ENCODE measurements at regions not wholly inside any gene's neighbourhood (a gene's known extent, or its start where the extent isn't known, plus 50 kb on each side); places are given as distances from the start of the nearest gene placed in this dataset.

DNA sequence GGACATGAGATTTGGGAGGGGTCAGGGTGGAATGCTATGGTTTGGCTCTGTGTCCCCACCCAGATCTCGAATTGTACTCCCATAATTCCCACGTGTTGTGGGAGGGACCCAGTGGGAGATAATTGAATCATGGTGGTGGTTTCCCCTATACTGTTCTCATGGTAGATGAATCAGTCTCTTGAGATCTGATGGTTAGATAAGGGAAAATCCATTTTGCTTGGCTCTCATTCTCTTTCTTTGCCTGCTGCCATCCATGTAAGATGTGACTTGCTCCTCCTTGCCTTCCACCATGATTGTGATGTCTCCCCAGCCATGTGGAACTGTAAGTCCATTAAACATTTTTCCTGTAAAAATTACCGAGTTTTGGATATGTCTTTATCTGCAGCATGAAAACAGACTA is 80.9 kb upstream of the GALNT5 start:
- TF ChIP-seq CEBPB (IDR thresholded peaks at IDR 0.05; ENCODE audit: borderline replicate concordance in 1 of 2, low read depth in 2 of 2, low read length in 2 of 2) (no peak), SMARCA5 (IDR thresholded peaks at IDR 0.05) (no peak), SRF (IDR thresholded peaks at IDR 0.05; ENCODE audit: low read depth in 2 of 2, low read length in 2 of 2) (no peak), KAT2A (conservative IDR thresholded peaks at IDR 0.05; ENCODE audit: control insufficient read depth, low read depth, low read length) (no peak), SIX5 (IDR thresholded peaks at IDR 0.05; ENCODE audit: low read depth, low read length, severe bottlenecking) (no peak)
- DNase-seq (ENCODE audit: low read depth, low spot score) (no peak), ATAC-seq (no peak), FAIRE-seq (no peak)
- Histone ChIP-seq H3K27me3 (replicated peaks in 1 of 2; ENCODE audit: control insufficient read depth in 2 of 2, insufficient read depth in 2 of 2, low read length in 1 of 2) (no peaks in the 10 kb centered on the region; a peak in 1 of 4 replicates), H3K9me3 (replicated peaks; ENCODE audit: control insufficient read depth, insufficient read depth, low read length) (no peaks in the 10 kb centered on the region), H3K4me2 (ENCODE audit: control insufficient read depth, insufficient read depth) (no peak overlapping the region), H3K9ac (ENCODE audit: control insufficient read depth, insufficient read depth, low read length) (no peak overlapping the region), H3K27ac (ENCODE audit: control insufficient read depth, insufficient read depth) (no peak overlapping the region), H2AFZ (ENCODE audit: control insufficient read depth, low read depth, low read length) (no peak overlapping the region), H3K36me3 (ENCODE audit: control insufficient read depth in 2 of 2, insufficient read depth in 2 of 2, low read length in 1 of 2) (no peaks in the 10 kb centered on the region), H3K4me3 (no peak overlapping the region), H4K20me1 (ENCODE audit: control insufficient read depth, insufficient read depth) (no peaks in the 10 kb centered on the region), H3K4me1 (ENCODE audit: control insufficient read depth, insufficient read depth, low read length) (no peaks in the 10 kb centered on the region), H3K79me2 (ENCODE audit: control insufficient read depth, insufficient read depth, low read length) (no peaks in the 10 kb centered on the region)
- 17% methylated on average over 3 of the region's 3 CpGs for WGBS (ENCODE audit: insufficient coverage, insufficient replicate concordance, low lambda C conversion rate, missing lambda C conversion rate)
- in situ Hi-C loops (cut with MboI) (no loop called here), intact Hi-C loops (cut with micrococcal nuclease; ENCODE audit: unreplicated experiment) (no loop called here)
- ChIA-PET POLR2A (no interaction called here), CTCF (interaction anchor here (3.9 kb wide), 1 partner anchor 17 kb away, joined by 17 read pairs; no protein-coding TSS in a partner anchor), RAD21 (ENCODE audit: unreplicated experiment) (no interaction called here), SMC1A (ENCODE audit: uncharacterized antibody, unreplicated experiment) (interaction anchor here (1.3 kb wide), 1 partner anchor 9 kb away, joined by 5 read pairs; no protein-coding TSS in a partner anchor)
- BruUV-seq (replicated peaks): no TSS peak

DNA sequence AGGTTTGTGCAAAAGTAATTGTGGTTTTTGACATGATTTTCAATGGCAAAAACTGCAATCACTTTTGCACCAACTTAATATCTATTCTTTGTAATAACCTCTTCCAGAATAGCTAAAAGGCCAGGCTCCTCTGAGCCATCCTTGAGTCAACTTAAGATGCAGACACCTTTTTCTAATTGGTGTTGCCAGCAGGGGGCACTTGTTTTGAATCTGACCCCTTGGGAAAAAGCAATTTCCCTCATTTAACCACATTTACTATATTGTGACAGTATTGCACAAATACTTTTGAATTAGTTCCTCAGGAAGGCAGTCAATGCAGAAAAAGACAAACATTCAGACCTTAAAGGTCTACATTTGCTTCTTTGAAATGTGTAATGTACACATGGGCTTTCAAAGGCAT is 78.6 kb upstream of the GALNT5 start:
- in situ Hi-C loops (cut with MboI): no loop called here
- POLR2A ChIA-PET: no interaction called here
- no peaks in the 10 kb centered on the region for H4K20me1 ChIP-seq (ENCODE audit: control insufficient read depth, insufficient read depth)
- CTCF ChIA-PET: interaction anchor here (1.0 to 1.9 kb wide), 7 partner anchors 8 to 160 kb away, joined by 4 to 13 read pairs (median 4); no protein-coding TSS in a partner anchor
- no peak overlapping the region for H3K27ac ChIP-seq (ENCODE audit: control insufficient read depth, insufficient read depth)
- H3K9ac ChIP-seq (ENCODE audit: control insufficient read depth, insufficient read depth, low read length): no peak overlapping the region
- no peaks in the 10 kb centered on the region for H3K79me2 ChIP-seq (ENCODE audit: control insufficient read depth, insufficient read depth, low read length)
- H3K36me3 ChIP-seq (ENCODE audit: control insufficient read depth in 2 of 2, insufficient read depth in 2 of 2, low read length in 1 of 2): no peaks in the 10 kb centered on the region
- intact Hi-C loops (cut with micrococcal nuclease; ENCODE audit: unreplicated experiment): no loop called here
- BruUV-seq (replicated peaks): no TSS peak
- H3K27me3 ChIP-seq (replicated peaks in 1 of 2; ENCODE audit: control insufficient read depth in 2 of 2, insufficient read depth in 2 of 2, low read length in 1 of 2): no peaks in the 10 kb centered on the region
- no peak overlapping the region for H3K4me2 ChIP-seq (ENCODE audit: control insufficient read depth, insufficient read depth)
- ATAC-seq (no peak), DNase-seq (ENCODE audit: low read depth, low spot score) (no peak), FAIRE-seq (no peak)
- RAD21 ChIA-PET (ENCODE audit: unreplicated experiment): no interaction called here
- H2AFZ ChIP-seq (ENCODE audit: control insufficient read depth, low read depth, low read length): no peak overlapping the region
- H3K4me3 ChIP-seq: no peak overlapping the region
- H3K4me1 ChIP-seq (ENCODE audit: control insufficient read depth, insufficient read depth, low read length): no peaks in the 10 kb centered on the region
- SMC1A ChIA-PET (ENCODE audit: uncharacterized antibody, unreplicated experiment): interaction anchor here (0.6 to 4.6 kb wide), 3 partner anchors 11 to 1310 kb away, joined by 3 to 34 read pairs (median 3); no protein-coding TSS in a partner anchor
- no peak for TF ChIP-seq STAT1 (conservative IDR thresholded peaks at IDR 0.05)
- TF ChIP-seq MXI1 (IDR thresholded peaks at IDR 0.05; ENCODE audit: low read depth, low read length): no peak
- no peak for TF ChIP-seq BMI1 (IDR thresholded peaks at IDR 0.05; ENCODE audit: borderline replicate concordance)
- TF ChIP-seq, protein P1, sequence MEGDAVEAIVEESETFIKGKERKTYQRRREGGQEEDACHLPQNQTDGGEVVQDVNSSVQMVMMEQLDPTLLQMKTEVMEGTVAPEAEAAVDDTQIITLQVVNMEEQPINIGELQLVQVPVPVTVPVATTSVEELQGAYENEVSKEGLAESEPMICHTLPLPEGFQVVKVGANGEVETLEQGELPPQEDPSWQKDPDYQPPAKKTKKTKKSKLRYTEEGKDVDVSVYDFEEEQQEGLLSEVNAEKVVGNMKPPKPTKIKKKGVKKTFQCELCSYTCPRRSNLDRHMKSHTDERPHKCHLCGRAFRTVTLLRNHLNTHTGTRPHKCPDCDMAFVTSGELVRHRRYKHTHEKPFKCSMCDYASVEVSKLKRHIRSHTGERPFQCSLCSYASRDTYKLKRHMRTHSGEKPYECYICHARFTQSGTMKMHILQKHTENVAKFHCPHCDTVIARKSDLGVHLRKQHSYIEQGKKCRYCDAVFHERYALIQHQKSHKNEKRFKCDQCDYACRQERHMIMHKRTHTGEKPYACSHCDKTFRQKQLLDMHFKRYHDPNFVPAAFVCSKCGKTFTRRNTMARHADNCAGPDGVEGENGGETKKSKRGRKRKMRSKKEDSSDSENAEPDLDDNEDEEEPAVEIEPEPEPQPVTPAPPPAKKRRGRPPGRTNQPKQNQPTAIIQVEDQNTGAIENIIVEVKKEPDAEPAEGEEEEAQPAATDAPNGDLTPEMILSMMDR (IDR thresholded peaks at IDR 0.05 in 2 of 3, conservative IDR thresholded peaks at IDR 0.05 in 1 of 3; ENCODE audit: control insufficient read depth in 2 of 3, extremely low read depth in 1 of 3, insufficient read depth in 1 of 3, low read depth in 3 of 3, low read length in 3 of 3): peak in 2 of 3 experiments; percentile 23 to 26; a peak in 1 of 6 replicates
- H3K9me3 ChIP-seq (replicated peaks; ENCODE audit: control insufficient read depth, insufficient read depth, low read length): no peaks in the 10 kb centered on the region
